DMS153 (cell line): ENCODE measurements at regions not wholly inside any gene's neighbourhood (a gene's known extent, or its start where the extent isn't known, plus 50 kb on each side); places are given as distances from the start of the nearest gene placed in this dataset.
"Not testable (repeated sequence)": the region's sequence is repeated elsewhere in the genome, so short reads cannot be mapped to it uniquely, and the experiment has no call there.

Source experiments
- DNase-seq: peaks from one replicate; lab custom pipeline; 2025; lab: John Stamatoyannopoulos, UW

DNA sequence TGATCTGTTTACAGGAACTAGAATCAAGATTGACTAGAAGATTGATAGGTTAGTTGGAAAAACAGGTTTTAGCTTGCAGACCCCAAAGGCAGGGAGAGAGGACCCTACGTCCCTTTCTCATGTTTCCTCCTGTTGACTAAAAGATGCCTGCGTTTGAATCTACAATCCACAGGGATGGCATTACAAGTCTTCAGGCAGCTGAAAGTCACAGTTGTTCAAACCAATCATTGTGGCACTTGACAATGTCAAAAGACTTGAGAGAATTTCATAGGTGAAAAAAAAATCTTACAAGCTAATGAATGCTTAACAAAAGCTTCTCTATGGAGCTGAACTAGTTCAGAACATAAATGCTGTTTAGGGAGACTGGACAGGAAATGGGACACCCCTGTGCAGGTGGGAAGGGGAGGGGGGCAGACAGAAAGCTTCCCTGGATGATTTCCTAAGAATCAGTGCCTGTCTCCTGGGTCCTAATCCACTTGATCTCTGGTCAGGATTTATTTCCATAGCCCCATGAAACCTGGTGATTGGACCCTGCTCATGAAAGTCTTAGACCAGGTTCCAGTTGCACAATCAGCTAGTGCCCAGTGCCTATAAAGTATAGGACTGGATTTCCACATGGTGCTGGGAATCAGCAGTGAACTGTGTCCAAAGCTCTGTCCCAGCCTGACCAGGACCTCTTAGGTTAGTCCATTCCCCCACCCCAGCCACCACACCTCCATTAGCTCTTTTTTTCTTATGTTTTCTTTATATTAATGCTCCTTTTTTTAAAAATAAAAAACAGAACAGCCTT is 91.6 kb upstream of the BCAR3 start:
- no peak for DNase-seq

DNA sequence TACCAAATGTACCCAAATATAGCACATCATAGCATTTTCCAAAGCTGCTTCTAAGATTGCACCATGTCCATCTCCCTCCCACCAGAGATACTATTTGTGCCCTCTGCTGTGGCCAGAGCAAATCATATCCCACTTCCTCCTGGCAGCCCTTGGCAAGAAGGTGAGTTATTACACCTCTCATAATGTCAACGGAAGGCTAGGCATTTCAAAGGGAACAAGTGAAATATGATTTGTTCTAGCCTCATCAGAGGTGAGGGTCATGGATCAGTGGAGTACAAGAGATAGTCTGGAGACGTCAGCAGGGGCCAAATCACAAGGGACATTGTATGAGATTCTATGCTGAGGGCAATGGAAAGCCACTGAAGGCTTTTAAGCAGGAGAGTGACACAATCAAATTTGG is 90.2 kb upstream of the BCAR3 start:
- DNase-seq: no peak

DNA sequence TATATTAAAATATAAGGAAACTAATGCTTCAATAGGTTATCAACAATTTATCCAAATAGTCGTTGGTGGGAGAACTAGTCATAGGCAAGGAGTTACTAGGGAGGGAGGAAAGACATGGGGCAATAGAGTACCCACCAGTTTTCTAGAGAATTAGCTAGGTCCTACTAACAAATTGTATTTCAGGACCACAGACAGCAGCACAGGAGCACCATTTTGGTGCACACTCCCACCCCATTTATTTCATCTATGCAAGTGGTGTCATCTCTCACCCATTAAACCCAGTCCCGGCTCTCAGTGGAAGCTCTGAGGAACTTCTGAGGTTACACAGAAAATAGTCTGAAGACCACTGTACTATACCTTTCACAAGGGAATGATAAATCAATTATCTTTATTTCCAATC is 89.0 kb upstream of the BCAR3 start:
- DNase-seq: no peak

GRCh38 chr1:93769777-93770176 is 88.1 kb upstream of the BCAR3 start:
- DNase-seq: no peak

DNA sequence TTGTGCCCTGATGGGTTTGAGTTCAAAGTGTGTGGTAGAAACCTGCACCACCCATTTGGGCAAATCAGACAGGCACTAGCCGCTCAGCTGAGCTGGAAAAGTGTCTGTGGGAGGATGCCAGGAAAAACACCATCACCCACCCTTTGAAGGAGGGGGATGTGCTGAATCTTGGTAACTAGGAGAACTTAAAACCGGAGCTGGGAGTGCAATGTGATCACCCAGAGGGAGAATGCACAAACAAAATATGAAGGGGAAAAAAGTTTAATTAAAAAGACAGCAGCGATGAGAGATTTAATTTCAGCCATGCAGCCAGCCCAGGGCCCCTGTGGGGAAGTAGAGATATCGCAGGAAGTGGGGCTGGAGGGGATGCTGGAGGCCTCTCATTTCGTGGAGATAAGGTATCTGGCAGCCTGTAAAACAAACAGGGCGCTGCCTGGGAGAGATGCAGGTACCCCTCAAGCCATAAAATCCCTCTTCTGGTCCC is 86.8 kb upstream of the BCAR3 start:
- DNase-seq: no peak

- no peak for DNase-seq
These were observed 84.8 kb upstream of the BCAR3 start for GRCh38 chr1:93766451-93766850.

DNA sequence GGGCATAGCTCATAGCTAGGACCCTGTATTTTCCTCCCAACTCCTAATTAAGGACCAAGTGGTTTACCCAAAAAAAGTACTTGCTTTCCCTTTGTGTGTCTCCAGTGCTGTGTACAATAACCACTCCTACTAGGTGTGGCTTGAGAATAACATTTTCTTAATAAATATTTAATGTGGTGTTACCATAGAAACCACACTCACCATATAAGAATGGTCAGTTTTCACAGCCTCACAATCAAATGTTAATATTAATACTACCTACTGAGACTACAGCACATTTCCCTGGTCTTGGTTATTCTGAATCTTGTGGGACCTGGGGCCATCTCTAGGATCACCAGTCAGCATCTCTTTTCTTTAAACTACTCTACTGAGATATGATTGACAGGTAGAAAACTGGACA is 83.5 kb upstream of the BCAR3 start:
- DNase-seq: no peak

- no peak for DNase-seq
These were observed 82.7 kb upstream of the BCAR3 start for GRCh38 chr1:93764366-93764750.

DNA sequence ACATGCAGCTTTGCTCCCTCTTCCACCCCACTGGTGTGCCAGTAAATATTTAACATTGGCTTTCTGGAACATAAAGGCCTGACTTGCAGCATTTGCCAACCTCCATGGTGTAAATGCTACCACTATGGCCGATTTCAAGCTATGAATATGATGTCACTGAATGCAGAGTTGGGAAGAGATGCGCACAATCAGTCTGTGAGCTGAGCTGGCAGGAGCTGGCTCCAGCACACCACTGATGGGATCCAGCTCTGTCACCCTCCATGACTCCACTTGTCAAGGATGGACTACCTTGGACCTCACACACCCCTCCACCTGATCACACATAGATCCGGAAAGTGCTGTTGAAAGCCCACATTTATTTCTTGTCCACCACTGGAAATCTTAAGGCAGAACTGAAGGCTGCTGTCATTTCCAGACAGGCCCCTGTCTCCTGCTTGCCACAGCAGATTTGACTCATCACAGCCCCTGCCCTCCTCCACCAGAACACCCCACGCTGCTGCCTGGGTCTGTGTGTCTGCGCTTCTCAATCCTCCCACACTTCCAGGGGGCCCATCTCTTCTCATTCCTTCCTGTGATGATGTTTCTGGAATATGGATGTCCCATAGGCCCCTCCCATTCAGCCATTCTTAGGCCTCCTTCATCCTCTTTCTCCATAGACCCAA is 82.2 kb upstream of the BCAR3 start:
- DNase-seq: no peak

DNA sequence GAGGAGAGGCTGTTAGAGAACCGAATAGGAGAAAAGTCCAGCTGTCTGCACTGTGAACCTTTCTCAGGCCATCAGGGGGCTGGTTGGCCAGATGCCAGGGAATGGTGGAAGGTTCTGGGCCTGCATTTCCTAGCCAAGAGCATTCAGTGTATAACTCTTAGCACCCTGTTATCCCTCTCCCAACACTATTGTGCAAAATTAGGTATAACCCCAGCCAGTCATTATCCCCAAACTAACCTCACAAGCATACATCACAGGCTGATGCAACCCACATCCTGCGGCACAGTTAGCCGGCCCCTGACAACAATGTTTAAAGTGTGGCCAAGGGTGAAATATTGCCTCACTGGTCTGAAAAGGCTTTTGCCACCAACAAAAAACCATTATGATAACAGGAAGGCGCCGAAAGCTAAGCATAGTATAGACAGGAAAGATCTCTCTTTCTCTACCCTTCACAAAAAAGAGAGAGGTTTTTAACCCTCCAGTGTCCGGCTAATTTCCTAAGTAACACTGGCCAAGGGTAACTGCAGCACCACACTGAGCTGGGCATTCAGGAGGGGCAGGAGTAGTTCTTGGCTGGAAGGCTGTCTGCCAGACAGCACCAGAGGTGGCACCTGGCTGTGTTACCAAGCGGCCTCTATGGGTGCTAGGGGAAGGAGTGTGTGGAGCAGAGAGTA is 77.3 kb upstream of the BCAR3 start:
- DNase-seq: no peak

GRCh38 chr1:93757256-93758036 is 75.8 kb upstream of the BCAR3 start:
- DNase-seq: no peak

GRCh38 chr1:93756657-93757056 is 75.0 kb upstream of the BCAR3 start:
- DNase-seq: no peak

DNA sequence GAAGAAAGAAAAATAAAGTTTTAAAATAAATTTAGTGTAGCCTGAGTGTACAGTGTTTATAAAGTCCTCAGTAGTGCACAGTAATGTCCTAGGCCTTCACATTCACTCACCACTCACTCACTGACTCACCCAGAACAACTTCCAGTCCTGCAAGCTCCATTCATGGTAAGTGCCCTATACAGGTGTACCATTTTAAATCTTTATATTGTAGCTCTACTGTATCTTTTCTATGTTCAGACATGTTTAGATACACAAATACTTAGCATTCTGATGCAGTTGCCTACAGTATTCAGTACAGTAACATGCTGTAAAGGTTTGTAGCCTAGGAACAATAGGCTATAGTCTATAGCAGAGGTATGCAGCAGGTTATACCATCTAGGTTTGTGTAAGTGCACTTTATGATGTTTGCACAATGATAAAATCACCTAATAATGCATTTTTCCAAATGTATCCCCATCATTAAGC is 73.6 kb upstream of the BCAR3 start:
- not testable (repeated sequence) for DNase-seq

DNA sequence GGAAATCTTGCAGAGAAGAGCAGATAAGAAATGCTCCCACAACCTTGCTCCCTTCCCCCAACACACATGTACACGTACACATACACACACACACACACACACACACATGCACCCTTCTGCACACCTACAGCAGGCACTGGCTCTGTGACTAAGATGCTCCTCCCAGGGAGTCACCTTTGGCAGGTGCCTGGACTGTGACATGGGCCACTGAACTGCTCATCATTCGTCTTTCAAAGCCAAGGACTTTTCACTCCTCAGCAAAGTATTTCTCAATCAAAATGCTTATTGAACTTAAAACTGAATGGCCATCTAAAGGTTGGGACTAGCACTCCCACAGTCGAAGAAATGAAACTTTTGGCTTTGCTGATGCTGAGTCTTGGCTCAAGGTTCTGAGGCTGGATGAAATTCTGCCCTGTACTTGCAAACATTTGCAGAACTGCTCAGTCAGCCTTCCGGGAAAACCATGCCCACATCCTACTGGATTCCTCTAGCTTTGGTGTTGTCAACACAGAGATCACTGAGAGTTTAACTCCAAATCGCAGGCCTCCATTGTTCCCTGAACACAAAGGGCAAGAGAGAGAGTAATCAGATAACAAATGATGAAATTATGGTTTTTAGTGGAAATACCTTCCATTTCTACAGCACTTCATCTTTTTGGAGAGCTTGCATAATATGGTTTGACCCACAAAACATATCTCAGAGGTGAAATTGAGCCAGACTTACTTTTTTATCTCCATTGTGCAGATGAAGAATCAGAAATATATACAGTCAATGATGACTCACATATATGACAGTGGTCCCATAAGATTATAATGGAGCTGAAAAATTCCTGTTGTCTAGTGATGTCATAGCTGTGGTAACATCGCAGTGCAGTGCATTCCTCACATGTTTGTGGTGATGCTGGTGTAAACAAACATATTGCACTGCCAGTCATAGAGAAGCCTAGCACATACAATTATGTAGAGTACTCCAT is 72.4 kb upstream of the BCAR3 start:
- DNase-seq: no peak

- no peak for DNase-seq
These were observed 70.0 kb upstream of the BCAR3 start for GRCh38 chr1:93751377-93752250.

DNA sequence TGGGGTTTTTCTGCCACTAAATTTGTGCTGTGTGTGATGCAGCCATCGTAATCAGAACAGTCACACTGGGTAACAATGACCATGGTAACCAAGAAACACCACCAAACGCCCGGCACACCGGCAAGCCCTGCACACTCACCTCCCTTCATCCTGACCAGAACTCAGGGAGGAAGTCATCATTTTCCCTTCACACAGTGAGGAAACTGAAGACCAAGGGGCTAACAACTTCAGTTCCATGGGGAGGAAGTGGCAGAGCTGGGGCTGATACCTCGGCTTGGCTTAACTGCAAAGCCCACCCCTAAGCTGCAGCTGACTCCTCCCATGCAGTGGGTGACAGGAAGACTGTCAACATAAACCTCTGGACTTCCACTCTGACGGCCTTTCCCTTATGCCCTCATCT is 69.3 kb upstream of the BCAR3 start:
- DNase-seq: no peak

DNA sequence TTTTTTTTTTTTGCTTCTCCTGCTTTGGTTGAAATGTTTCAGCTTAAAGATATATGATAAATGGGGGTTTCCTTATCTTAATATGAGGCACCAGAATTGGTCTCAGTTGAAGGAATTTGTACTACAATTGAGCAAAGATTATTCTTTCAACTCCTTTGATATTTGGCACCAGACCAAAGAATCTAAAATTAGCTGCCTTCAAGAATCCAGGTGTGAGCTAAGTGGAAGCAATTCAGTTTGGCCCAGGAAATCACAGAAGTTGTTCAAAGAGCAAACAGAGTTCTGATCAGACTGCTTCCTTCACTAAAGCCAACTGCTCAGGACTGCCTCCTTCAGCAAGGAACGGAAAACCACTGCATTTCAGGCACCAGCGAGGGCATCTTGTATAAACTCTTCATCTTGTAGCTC is 68.3 kb upstream of the BCAR3 start:
- no peak for DNase-seq

- DNase-seq: no peak
These were observed 67.8 kb upstream of the BCAR3 start for GRCh38 chr1:93749487-93749886.

GRCh38 chr1:93746021-93746812 is 64.6 kb upstream of the BCAR3 start:
- DNase-seq: no peak
